Loucy (cell line): ENCODE measurements at regions not wholly inside any gene's neighbourhood (a gene's known extent, or its start where the extent isn't known, plus 50 kb on each side); places are given as distances from the start of the nearest gene placed in this dataset.

Experiments
- H2AFZ ChIP-seq: fragments of 200-600 bp; sonication (generic); 2 replicates; pipeline ENCODE4 v1.6.0; 2016; ENCODE audit warnings: antibody characterized with exemption, mild to moderate bottlenecking, low read length, moderate library complexity
- H3F3A ChIP-seq: fragments of 200-600 bp; 2 replicates; pipeline ENCODE4 v1.6.0; 2016; ENCODE audit warnings: antibody characterized with exemption, low read depth, mild to moderate bottlenecking
- H3K27me3 ChIP-seq: fragments of 200-600 bp; sonication (generic); 2 replicates; pipeline ENCODE4 v1.6.1; 2014; ENCODE audit warnings: low read length, mild to moderate bottlenecking; ENCODE audit not compliant: insufficient read depth, poor library complexity, severe bottlenecking
- H3K36me3 ChIP-seq: fragments of 200-600 bp; sonication (generic); 2 replicates; pipeline ENCODE4 v1.6.1; 2016; ENCODE audit warnings: low read length; ENCODE audit not compliant: insufficient read depth
- H3K4me1 ChIP-seq: fragments of 200-600 bp; sonication (generic); 2 replicates; pipeline ENCODE4 v1.5.1; 2014; ENCODE audit warnings: low read length, mild to moderate bottlenecking; ENCODE audit not compliant: insufficient read depth, poor library complexity, severe bottlenecking
- H3K4me2 ChIP-seq: fragments of 200-600 bp; sonication (generic); 2 replicates; pipeline ENCODE4 v1.6.0; 2014; ENCODE audit warnings: antibody characterized with exemption, low read length, low read depth, mild to moderate bottlenecking; ENCODE audit not compliant: poor library complexity, severe bottlenecking
- H3K4me3 ChIP-seq: fragments of 200-600 bp; sonication (generic); 2 replicates; pipeline ENCODE4 v1.5.1; 2014; ENCODE audit warnings: low read length, mild to moderate bottlenecking, mixed read lengths; ENCODE audit not compliant: poor library complexity, severe bottlenecking
- H3K79me2 ChIP-seq: fragments of 200-600 bp; sonication (generic); 2 replicates; pipeline ENCODE4 v1.6.1; 2014; ENCODE audit warnings: low read length; ENCODE audit not compliant: insufficient read depth
- H3K9ac ChIP-seq: fragments of 200-600 bp; sonication (generic); 2 replicates; pipeline ENCODE4 v1.6.0; 2014; ENCODE audit warnings: mild to moderate bottlenecking, low read depth, low read length, moderate library complexity; ENCODE audit not compliant: poor library complexity, severe bottlenecking
- H3K9me2 ChIP-seq: fragments of 200-600 bp; sonication (generic); replicated peaks from 2 replicates; pipeline ENCODE4 v1.6.1; 2016; ENCODE audit warnings: low read depth, low read length, mixed read lengths
- H3K9me3 ChIP-seq: fragments of 200-600 bp; sonication (generic); 2 replicates; pipeline ENCODE4 v1.6.1; 2014; ENCODE audit warnings: mild to moderate bottlenecking, antibody characterized with exemption, low read length, low read depth; ENCODE audit not compliant: insufficient read depth
- H4K20me1 ChIP-seq: fragments of 200-600 bp; sonication (generic); 2 replicates; pipeline ENCODE4 v1.6.0; 2014; ENCODE audit warnings: antibody characterized with exemption, low read length, mild to moderate bottlenecking; ENCODE audit not compliant: insufficient read depth, poor library complexity, severe bottlenecking
- EZH2phosphoT487 ChIP-seq: fragments of 200-600 bp; IDR thresholded peaks from 2 replicates; pipeline ENCODE4 v1.6.1; 2018; ENCODE audit warnings: antibody characterized with exemption, mild to moderate bottlenecking, moderate library complexity, borderline replicate concordance
- TF ChIP-seq, protein P1 (sequence below): fragments of 200-600 bp; sonication (generic); conservative IDR thresholded peaks from 2 replicates; pipeline ENCODE4 v1.5.1; 2014; ENCODE audit warnings: mild to moderate bottlenecking, antibody characterized with exemption, low read length

DNA sequence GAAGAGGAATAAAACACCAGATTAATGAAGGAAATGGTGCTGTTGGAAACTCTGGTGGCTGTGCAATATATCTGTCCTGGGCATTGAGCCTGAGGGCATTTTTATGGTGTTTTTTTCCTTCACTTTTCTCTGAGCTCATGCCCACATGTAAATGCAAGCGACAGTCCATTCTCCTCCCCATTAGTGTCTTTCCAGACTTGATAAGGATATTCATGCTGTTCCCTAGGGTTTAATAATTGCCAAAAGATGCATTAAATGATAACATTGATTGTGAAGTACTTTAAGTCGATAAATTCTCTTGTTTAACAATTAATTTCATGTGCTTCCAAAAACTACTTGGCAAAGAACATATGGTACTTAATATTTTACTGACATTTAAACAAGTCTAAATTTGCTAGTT is 384.7 kb downstream of the MDFIC start:
- H4K20me1 ChIP-seq = no peaks in the 10 kb centered on the region
- H3K4me2 ChIP-seq = no peak overlapping the region
- no peaks in the 10 kb centered on the region for H3K36me3 ChIP-seq
- H3K27me3 ChIP-seq = no peaks in the 10 kb centered on the region
- H3K9me3 ChIP-seq = no peaks in the 10 kb centered on the region
- no peaks in the 10 kb centered on the region for H3K9me2 ChIP-seq
- H3K79me2 ChIP-seq = no peaks in the 10 kb centered on the region
- no peaks in the 10 kb centered on the region for H3F3A ChIP-seq
- H3K4me1 ChIP-seq = no peaks in the 10 kb centered on the region
- H2AFZ ChIP-seq = no peak overlapping the region
- no peak overlapping the region for H3K4me3 ChIP-seq
- TF ChIP-seq EZH2phosphoT487 = no peak
- TF ChIP-seq, protein P1, sequence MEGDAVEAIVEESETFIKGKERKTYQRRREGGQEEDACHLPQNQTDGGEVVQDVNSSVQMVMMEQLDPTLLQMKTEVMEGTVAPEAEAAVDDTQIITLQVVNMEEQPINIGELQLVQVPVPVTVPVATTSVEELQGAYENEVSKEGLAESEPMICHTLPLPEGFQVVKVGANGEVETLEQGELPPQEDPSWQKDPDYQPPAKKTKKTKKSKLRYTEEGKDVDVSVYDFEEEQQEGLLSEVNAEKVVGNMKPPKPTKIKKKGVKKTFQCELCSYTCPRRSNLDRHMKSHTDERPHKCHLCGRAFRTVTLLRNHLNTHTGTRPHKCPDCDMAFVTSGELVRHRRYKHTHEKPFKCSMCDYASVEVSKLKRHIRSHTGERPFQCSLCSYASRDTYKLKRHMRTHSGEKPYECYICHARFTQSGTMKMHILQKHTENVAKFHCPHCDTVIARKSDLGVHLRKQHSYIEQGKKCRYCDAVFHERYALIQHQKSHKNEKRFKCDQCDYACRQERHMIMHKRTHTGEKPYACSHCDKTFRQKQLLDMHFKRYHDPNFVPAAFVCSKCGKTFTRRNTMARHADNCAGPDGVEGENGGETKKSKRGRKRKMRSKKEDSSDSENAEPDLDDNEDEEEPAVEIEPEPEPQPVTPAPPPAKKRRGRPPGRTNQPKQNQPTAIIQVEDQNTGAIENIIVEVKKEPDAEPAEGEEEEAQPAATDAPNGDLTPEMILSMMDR = no peak
- H3K9ac ChIP-seq = no peak overlapping the region

DNA sequence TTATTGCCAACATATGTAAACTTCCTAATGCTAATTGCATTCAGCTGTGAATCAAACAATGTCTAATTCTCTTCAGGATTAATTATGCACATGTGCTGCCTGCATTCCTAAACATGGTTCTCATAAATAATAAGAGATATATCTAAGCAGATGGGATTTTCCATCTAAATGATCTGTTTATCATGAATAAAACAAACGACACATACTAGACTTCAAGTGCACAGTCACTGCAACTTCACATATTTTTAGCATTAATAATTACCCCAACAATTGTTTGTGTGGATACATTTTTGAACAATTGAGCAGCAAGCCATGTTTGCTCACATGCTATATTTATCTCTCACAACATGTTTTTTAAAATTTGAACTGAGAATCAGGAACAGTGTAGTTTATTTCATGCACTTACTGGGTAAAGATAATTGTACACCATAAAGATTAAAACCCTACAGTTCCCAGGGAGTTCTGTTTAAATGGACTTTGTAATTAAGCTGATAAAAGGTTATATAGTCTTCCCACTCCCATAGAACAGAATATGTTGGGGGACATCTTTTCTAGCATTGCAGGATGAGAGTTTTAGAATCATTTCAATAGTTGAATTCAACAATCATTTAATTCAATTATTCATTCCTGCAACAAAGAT is 378.5 kb downstream of the MDFIC start:
- Histone ChIP-seq H3K27me3 (no peaks in the 10 kb centered on the region), H4K20me1 (no peaks in the 10 kb centered on the region), H3K4me2 (no peak overlapping the region), H3K4me1 (no peaks in the 10 kb centered on the region), H3K9me2 (no peaks in the 10 kb centered on the region), H3K4me3 (no peak overlapping the region), H3K9ac (no peak overlapping the region), H2AFZ (no peak overlapping the region), H3K9me3 (no peaks in the 10 kb centered on the region), H3K36me3 (no peaks in the 10 kb centered on the region), H3F3A (no peaks in the 10 kb centered on the region), H3K79me2 (no peaks in the 10 kb centered on the region)
- no peak for TF ChIP-seq EZH2phosphoT487

DNA sequence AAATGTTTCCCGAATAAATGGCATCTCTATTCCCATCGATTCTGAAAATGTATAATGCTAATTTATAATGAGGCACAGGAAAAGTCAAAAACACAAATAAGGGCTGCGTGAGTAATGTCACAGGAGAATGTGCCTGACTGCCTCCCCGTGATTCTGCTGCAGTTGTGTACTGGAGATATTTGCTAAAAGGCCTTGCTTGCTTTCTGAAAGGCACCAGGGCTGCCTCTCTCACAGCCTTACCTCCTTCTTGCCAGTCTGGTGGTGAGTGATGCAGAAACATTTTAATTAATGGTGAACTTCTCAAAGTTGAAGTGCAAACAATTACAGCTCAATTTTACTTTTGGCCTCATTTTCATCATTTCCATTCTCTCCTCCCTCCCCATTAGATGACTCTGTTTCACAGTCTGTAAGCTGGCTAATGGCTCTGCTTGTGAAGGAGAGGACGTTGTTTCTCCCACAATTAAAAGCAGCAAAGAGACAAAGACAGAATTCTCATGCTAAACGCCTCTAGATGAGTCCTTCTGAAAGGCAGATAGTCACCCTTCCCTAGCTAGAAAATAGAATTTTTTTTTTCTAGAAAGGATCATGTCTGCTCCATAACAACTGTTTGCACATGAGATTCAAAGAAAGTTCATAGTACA is 377.6 kb downstream of the MDFIC start:
- no peaks in the 10 kb centered on the region for H3F3A ChIP-seq
- no peak overlapping the region for H3K4me2 ChIP-seq
- H3K9ac ChIP-seq = no peak overlapping the region
- no peak overlapping the region for H2AFZ ChIP-seq
- H3K36me3 ChIP-seq = no peaks in the 10 kb centered on the region
- H3K4me3 ChIP-seq = no peak overlapping the region
- H3K79me2 ChIP-seq = no peaks in the 10 kb centered on the region
- no peaks in the 10 kb centered on the region for H4K20me1 ChIP-seq
- H3K4me1 ChIP-seq = no peaks in the 10 kb centered on the region
- no peaks in the 10 kb centered on the region for H3K9me2 ChIP-seq
- no peaks in the 10 kb centered on the region for H3K27me3 ChIP-seq
- H3K9me3 ChIP-seq = no peaks in the 10 kb centered on the region
- TF ChIP-seq EZH2phosphoT487 = no peak
- TF ChIP-seq, protein P1 = no peak

- TF ChIP-seq, protein P1 = no peak
- TF ChIP-seq EZH2phosphoT487 = no peak
- Histone ChIP-seq H3F3A (no peaks in the 10 kb centered on the region), H3K9ac (no peak overlapping the region), H3K4me1 (no peaks in the 10 kb centered on the region), H3K4me2 (no peak overlapping the region), H3K27me3 (no peaks in the 10 kb centered on the region), H3K9me3 (no peaks in the 10 kb centered on the region), H4K20me1 (no peaks in the 10 kb centered on the region), H3K79me2 (no peaks in the 10 kb centered on the region), H3K9me2 (no peaks in the 10 kb centered on the region), H3K36me3 (no peaks in the 10 kb centered on the region), H3K4me3 (no peak overlapping the region), H2AFZ (no peak overlapping the region)
Measured at GRCh38 chr7:115297656-115298055, 375.8 kb downstream of the MDFIC start.
